ENCODE measurements at regions not wholly inside any gene's neighbourhood (a gene's known extent, or its start where the extent isn't known, plus 50 kb on each side); places are given as distances from the start of the nearest gene placed in this dataset.

- Histone ChIP-seq H3K9ac (ENCODE audit: control insufficient read depth, insufficient read depth, low read length) (no peak overlapping the region), H3K79me2 (ENCODE audit: control insufficient read depth, insufficient read depth, low read length) (no peaks in the 10 kb centered on the region), H2AFZ (ENCODE audit: control insufficient read depth, low read depth, low read length) (no peak overlapping the region), H3K27me3 (replicated peaks in 1 of 2; ENCODE audit: control insufficient read depth in 2 of 2, insufficient read depth in 2 of 2, low read length in 1 of 2) (no peaks in the 10 kb centered on the region), H3K4me3 (no peak overlapping the region), H3K27ac (ENCODE audit: control insufficient read depth, insufficient read depth) (no peak overlapping the region), H3K9me3 (replicated peaks; ENCODE audit: control insufficient read depth, insufficient read depth, low read length) (no peaks in the 10 kb centered on the region; the same call in 2 of the 3 replicates), H3K4me2 (ENCODE audit: control insufficient read depth, insufficient read depth) (no peak overlapping the region), H3K4me1 (ENCODE audit: control insufficient read depth, insufficient read depth, low read length) (no peaks in the 10 kb centered on the region), H4K20me1 (ENCODE audit: control insufficient read depth, insufficient read depth) (no peaks in the 10 kb centered on the region), H3K36me3 (ENCODE audit: control insufficient read depth in 2 of 2, insufficient read depth in 2 of 2, low read length in 1 of 2) (no peaks in the 10 kb centered on the region)
- ChIA-PET CTCF (no interaction called here), RAD21 (ENCODE audit: unreplicated experiment) (no interaction called here), SMC1A (ENCODE audit: uncharacterized antibody, unreplicated experiment) (no interaction called here), POLR2A (interaction anchor here (0.6 kb wide), 1 partner anchor 25 kb away, joined by 4 read pairs; no protein-coding TSS in a partner anchor)
- intact Hi-C loops (cut with micrococcal nuclease; ENCODE audit: unreplicated experiment) (no loop called here), in situ Hi-C loops (cut with MboI) (no loop called here)
- ATAC-seq (no peak), FAIRE-seq (no peak), DNase-seq (ENCODE audit: low read depth, low spot score) (no peak)
- WGBS (ENCODE audit: insufficient coverage, insufficient replicate concordance, low lambda C conversion rate, missing lambda C conversion rate) = 11% methylated on average over 4 of the region's 4 CpGs
- no TSS peak for BruUV-seq (replicated peaks)
- TF ChIP-seq ZNF217 (IDR thresholded peaks at IDR 0.05) = no peak
- TF ChIP-seq JUND (IDR thresholded peaks at IDR 0.05; ENCODE audit: low read depth, low read length) = no peak
- TF ChIP-seq MEF2A (IDR thresholded peaks at IDR 0.05; ENCODE audit: insufficient read depth, low read depth, low read length) = no peak
- TF ChIP-seq NR2C2 (IDR thresholded peaks at IDR 0.05; ENCODE audit: borderline replicate concordance, control insufficient read depth, insufficient read length, low read depth) = no peak
- TF ChIP-seq TCF7 (IDR thresholded peaks at IDR 0.05; ENCODE audit: borderline replicate concordance) = no peak
- TF ChIP-seq IRF4 (IDR thresholded peaks at IDR 0.05; ENCODE audit: low read depth, low read length) = no peak
- TF ChIP-seq SKIL (IDR thresholded peaks at IDR 0.05; ENCODE audit: low read depth, poor library complexity, severe bottlenecking) = no peak
- TF ChIP-seq NR2C1 (IDR thresholded peaks at IDR 0.05) = no peak
- TF ChIP-seq CBX3 (IDR thresholded peaks at IDR 0.05; ENCODE audit: borderline replicate concordance, low read depth) = no peak
- TF ChIP-seq E4F1 (IDR thresholded peaks at IDR 0.05; ENCODE audit: borderline replicate concordance, partially characterized antibody) = no peak
- no peak for TF ChIP-seq ASH2L (IDR thresholded peaks at IDR 0.05; ENCODE audit: borderline replicate concordance, low read depth)
- TF ChIP-seq IKZF2 (IDR thresholded peaks at IDR 0.05) = no peak
- TF ChIP-seq USF2 (IDR thresholded peaks at IDR 0.05; ENCODE audit: borderline replicate concordance, low read depth, low read length) = no peak
- TF ChIP-seq RUNX3 (IDR thresholded peaks at IDR 0.05; ENCODE audit: low read length) = no peak
- no peak for TF ChIP-seq CBFB (IDR thresholded peaks at IDR 0.05; ENCODE audit: low read depth)
These were observed 253.3 kb upstream of the OSR1 start for GRCh38 chr2:19611491-19612332.

Data from GM12878 (cell line).